NCI-H82 treated with DMSO at 0.1 percent for 48 hours (cell line): ENCODE measurements at regions not wholly inside any gene's neighbourhood (a gene's known extent, or its start where the extent isn't known, plus 50 kb on each side); places are given as distances from the start of the nearest gene placed in this dataset.

ENCODE experiments used
- DNase-seq: peaks from one replicate; lab custom pipeline; 2025; ENCODE audit not compliant: unreplicated experiment; lab: John Stamatoyannopoulos, UW

DNA sequence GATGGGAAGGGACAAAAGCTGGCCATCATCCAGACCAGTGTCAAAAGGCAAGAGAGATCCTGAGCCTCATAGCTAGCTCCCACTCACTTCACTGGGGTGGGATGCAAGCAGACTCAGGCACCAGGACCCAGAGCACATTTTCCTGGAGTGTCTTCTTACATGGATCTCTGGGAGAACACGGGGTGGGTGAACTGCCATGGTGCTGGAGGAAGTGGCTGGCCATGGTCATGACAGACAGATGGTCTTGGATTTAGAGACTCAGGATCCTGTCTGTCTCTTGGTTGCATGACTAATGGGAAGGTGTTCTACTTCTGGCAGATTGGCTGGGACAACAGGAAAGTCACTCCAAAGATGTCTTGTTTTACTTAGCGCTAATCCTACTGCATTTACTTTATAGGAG, 311.5 kb downstream of the ATP23 start:
- peak; percentile 98 for DNase-seq

DNA sequence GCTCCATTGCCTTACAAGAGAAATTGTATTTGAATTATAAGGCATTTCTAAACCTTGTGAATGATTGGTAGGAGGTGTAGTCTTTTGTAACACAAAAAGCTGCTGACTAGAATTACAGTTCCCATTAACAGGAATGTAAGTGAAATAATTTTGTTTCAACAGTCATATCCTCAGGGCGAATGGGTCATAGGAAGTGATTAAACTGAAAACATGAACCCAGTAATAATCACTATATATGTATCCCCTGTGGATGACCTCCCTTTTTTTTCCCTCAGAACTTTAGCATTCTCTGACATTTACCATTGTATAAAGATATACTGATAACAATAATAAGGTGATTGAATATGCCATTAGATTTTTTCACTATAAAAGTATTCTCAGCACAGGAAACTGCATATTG, 312.3 kb downstream of the ATP23 start:
- no peak for DNase-seq

DNA sequence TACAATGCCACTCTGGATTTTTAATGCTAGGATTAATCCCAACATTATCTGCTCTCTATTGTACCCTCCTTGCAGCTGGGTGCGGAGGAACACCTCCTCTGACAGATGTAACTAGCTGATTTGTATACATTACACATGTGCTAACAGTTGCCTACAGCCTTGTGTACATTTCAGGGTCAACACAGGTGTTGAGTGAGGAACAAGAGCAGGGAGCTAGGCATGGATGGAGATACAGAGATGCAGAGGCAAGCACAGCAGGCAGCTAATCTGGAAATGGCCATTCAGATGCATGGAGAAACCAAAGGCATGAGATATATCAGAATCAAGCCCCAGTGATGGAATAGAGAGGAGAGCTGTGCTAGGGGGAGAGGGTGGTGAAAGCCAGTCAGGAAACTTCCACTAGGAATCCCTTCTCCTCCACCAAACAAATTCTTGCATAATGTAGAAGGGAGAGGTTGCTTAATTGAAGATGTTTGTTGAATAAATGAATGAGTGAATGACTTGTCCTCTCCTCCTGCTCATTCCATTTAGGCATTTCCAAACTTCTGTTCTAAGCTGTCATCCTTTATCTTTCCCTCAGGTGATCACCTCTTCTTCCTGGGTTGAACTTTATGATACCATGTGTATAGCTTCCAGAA, 313.2 kb downstream of the ATP23 start:
- DNase-seq, result peak; percentile 33

DNA sequence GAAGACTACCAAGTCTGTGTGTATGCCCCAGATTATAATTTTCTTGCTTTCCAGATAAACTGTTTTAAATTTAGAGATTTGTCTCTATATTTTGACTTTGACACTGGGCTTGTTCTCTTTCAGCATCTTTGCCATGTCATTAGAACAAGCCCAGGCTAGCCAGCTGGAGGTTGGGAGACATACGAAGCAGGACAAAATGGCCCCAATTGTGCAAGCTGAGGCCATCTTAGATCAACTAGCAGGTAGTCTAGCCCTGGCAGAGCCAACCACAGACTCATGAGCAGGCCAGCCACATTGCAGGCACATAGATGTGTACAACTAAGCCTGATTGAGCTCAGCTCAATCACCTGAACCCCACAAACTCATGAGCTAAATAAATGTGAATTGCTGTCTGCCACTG, 321.4 kb downstream of the ATP23 start:
- no peak for DNase-seq

DNA sequence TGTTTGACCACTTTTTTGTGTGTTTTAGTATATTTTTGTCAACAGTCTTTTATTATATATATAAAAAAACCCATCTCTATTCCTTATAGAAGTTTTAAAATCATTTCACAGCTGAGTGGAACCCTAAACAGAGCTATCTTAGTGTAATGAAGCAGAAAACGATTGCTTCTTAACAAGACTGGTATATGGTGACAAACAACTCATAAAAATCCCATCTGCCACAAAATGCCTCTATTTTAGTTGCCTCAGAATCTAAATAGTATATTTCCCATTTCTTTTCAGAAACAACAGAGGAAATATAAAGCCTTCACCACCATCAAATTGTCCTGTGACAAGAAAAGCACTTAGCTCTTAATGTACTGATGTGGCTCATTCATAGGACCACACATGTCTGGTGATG, 322.4 kb downstream of the ATP23 start:
- DNase-seq, result no peak

DNA sequence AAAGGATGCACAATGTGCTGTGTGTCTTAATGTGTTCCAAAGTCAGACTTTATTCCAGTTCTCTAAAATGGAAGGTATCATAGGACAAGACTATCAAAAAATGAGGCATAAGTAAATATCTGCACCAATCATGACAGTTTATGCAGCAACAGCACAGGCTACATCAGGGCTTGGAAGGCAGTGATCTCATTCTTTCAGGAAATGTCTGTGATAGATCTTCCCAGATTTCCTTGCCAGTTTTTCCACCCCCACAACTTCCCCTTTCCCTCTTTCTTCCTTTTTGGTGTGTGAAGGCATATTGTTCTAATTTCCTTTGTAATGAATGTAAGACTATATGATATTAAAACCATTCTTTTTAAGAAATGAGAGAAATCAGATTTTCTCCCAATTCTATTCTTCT, 326.7 kb downstream of the ATP23 start:
- DNase-seq, result no peak

DNA sequence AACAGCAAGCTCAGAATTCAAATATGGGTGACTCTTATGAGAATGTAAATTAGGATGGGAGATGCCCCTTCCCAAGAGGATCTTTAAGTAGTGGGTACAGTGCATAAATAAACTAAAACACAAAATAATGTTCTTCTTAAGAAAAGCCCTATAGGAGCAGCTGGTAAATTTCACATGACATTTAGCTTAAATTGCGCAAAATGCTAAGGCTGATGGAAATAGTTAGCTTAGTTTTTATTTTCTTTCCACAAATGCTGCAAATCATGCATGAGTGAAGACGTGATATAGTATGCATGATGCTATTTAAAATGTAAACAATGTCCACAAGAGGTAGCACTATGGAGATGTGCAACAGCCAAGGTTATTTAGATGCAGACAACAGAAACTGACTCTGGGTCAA, 328.1 kb downstream of the ATP23 start:
- no peak for DNase-seq

DNA sequence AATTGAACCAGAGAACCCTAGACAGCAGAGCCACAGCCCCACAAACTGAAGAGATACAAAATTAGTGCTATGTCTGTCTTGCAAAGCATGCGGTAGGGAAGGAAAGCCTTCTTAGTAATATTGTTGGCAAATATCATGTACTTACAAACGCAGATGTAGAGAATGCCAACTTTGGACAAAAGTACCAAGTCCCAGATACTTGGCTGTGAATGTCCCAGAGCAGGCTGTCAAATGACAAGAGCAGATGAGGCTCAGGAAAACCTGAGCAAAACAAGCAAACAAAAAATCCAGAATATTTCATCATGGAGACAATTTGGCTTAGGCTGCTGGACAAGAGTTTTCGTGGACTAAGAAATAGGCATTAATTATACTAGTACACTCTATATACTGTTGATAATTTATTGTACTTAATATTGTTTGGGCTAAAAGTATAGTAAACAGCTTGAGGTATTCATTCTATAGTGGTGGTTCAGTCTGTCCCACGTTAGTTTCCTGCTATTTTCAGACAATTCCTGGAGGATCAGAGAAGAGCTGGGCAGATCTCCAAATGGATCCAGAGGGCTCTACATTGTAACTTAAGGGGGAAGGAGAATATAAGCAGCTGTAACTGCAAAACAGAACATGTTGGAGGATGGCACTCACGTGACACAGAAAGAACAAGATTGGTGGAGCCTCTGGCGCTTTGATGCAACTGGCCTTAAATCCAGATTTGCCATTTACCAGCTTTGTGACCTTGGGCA, 329.8 kb downstream of the ATP23 start:
- DNase-seq, result no peak

DNA sequence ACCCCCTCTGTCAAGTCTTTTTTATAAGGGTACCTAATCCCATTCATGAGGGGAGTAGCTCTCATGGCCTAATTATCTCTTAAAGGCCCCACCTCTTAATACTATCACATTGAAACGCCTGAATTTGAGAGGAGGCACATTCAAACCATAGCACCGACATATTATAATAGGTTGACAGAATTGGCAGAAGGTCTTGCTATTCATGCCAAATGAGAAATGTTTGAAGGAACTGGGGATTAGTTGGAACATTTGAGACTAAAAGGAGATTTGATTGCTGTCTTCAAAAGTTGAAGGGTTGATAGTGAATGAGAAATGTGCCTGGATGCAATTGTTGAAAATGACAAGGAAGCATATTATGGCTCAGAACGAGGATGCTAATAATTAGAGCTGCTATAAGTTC, 331.1 kb downstream of the ATP23 start:
- no peak for DNase-seq

DNA sequence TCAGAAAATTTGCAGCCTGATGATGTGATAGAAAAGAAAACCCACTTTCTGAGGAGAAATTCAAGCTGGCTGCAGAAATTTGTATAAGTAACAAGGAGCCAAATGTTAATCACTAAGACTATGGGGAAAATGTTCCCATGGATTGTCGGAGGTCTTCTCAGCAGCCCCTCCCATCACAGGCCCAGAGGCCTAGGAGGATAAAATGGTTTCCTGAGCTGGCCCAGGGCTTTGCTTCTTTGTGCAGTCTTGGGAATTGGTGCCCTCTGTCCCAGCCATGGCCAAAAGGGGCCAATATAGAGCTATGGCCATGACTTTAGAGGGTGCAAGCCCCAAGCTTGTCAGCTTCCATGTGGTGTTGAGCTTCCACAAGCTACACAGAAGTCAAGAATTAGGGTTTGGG, 335.9 kb downstream of the ATP23 start:
- DNase-seq, result no peak

DNA sequence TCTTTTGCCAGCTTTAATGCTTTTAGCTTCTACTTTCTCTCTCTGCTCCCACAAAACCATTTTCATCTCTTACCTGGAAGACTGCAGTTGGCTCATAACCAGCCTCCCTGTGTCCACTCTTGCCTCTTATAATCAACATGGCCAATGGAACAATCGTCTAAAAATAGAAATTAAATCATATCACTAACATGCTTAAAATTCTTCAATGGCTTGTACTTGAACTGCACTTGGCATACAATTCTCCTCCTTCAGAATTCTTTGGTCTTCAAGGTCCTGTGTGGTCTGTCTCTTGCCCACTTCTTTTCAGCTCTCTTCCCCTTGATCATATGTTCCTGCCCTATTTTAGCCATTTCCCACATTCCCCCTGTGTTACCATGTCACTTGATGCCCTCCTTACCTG, 342.2 kb downstream of the ATP23 start:
- DNase-seq, result no peak

DNA sequence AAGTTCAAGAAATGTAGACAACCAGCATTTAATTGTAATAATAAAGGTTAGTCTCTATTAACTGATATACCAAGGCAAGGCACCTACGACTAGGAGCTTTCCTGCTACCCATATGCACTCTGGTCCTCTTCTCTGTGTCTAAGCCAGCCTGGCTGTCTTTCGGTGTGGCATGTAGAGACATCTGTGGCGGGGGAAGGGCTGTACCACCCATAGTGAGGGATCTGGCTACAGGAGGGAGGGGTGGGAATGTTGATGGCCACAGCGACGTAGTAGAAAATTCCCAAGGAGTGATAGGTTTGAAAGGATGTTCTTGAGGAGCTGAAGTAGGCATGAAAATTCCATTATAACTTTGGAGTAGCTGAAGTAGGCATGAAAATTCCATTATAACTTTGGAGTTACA, 344.2 kb downstream of the ATP23 start:
- DNase-seq, result peak; percentile 68

DNA sequence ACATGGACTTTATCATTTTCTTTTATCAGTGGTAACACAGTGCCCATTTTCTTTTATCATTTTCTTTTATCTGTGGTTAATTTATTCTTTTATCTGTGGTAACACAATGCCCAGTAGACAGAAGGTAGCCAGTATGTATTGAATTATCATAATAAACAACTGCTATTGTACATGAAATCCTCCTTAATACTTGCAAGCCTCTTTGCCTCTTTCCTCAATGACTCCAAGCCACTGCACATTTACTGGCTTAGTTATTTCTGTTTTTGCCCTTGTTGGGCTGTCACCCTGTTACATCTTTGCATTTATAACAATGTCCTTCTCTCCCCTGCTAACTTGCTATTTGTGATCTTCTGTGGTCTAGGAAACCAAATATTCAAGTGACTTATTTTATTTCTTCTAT, 345.0 kb downstream of the ATP23 start:
- peak; percentile 43 for DNase-seq

DNA sequence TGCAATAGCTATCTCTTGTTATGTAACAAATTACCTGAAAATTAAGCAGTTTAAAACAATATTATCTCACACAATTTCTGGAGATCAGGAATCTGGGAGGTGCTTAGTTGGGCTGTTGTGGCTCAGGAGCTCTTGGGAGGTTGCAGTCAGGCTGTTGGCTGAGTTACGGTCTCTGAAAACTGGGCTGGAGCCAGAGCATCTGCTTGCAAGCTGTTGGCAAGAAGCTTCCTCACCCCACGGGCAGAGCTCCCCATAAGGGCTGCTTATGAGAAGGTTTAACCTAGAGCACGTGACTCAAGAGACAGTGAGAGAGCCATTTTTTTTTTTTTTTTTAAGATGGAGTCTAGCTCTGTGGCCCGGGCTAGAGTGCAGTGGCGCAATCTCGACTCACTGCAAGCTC, 346.8 kb downstream of the ATP23 start:
- no peak for DNase-seq

DNA sequence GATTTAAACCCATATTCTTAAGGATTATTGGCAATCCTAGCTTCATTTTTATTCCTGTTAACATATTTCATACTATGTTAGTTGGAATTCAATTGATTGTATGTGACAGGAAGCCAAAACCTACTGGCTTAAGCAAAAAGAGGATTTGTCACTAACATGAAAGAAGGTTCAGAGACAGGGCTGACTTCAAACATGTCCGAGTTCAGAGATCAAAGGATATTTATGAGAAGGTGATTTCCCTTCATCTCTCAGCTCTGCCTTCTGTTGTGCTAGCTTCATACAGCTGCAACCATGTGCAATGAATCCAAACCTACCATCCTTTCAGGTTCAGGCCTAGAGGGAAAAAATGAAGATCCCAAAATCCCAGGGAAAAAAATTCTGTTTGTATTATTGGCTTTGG, 349.7 kb downstream of the ATP23 start:
- DNase-seq, result no peak

DNA sequence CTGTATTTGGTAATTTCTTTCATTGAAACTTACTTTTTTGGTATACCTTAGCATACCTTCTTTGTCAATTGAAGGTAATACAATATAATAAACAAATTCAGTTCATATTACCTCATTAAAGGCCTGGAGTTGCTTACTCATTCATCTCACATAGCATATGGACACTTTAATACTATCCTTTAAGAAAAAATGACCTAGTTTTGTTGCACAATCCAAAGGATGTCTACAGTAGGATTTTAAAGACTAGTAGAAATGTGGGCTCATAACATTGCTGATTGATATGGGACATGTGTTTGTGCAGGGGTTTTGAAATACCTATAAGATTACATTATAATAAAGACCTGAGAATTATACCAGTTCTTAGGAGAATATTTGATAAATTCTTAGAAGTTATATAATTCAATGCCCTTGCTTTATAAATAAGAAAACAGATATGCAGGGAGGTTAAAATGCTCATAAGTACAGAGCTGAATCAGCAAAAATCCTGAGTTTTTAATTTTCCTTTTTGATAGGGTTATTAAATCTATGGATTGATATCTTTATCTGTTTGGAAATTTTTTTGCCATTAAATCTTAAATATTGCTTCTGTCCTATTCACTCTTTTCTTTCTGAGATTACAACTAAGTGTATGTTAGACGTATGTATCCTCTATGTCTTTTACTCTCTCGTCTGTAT, 352.1 kb downstream of the ATP23 start:
- DNase-seq, result no peak

DNA sequence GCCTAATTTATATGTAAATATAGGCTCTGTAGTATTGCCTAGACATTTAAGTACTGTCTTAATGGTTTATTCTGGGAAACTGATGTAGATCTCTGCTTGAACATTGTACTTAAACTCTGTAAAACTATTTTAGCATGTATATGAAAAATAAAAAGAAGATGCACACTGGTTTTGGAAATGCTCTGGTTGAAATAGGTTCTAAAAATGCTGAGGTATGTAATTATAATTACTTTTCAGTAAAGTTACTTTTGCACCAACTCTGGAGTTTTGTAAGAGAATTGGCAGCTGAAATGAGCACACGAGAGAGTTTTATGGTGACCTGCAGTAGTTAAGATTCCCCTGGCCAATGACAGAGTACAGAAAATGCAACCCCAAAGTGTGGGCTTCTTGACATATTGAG, 353.9 kb downstream of the ATP23 start:
- DNase-seq, result no peak

DNA sequence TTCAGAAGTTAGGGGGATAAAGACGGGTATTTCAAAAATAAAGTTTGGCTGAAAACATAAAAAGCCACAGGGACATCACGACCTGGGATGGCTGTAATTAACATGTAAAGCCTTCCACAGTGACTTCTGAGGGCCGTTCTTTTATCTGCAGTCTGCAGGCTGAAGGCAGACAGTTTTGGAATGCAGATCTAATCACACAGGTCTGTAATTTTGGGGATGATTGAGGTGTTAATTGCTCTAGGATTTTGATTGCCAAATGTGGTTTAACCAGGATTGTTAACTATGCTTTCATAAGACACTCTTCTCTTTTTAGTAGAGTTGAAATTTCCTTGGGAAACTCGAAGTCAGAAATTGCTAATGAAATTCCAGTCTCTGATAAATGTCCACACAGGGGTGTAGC, 355.5 kb downstream of the ATP23 start:
- no peak for DNase-seq

DNA sequence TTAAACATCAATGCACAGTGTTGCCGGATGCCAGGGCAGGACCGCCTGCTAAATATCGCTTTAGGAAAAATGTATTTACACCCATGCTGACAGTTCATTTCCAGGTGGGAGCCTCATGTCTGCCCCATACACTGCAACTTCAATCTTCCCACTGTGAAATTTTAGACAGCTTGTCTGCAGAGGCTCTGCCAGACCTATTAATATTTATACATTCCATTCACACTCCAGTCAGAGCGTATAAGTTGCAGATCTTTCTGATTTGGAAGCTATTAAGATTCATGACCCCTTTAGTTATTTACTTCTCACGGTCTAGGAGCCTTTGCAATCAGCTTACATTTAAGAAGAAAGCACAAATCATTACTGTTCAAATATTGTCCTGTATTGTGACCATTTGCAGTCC, 357.4 kb downstream of the ATP23 start:
- DNase-seq, result no peak

DNA sequence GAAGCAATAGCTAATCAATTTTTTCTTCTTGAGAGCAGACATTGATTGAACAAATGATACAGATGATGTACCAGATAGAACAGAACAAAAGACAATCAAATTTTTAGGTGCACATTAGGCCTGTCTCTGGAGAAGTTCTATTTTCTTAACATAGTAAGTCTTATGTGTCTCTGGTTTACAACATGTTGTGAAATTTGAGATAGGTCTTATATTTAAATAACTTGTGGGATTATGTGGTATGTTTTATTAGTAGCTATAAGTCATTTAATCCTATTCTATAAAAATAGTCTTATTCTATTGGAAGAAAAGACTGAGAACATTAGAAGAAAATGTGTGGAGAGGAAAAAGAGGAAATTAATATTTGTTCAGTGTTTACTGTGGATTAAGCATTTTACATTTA, 358.0 kb downstream of the ATP23 start:
- DNase-seq, result no peak

DNA sequence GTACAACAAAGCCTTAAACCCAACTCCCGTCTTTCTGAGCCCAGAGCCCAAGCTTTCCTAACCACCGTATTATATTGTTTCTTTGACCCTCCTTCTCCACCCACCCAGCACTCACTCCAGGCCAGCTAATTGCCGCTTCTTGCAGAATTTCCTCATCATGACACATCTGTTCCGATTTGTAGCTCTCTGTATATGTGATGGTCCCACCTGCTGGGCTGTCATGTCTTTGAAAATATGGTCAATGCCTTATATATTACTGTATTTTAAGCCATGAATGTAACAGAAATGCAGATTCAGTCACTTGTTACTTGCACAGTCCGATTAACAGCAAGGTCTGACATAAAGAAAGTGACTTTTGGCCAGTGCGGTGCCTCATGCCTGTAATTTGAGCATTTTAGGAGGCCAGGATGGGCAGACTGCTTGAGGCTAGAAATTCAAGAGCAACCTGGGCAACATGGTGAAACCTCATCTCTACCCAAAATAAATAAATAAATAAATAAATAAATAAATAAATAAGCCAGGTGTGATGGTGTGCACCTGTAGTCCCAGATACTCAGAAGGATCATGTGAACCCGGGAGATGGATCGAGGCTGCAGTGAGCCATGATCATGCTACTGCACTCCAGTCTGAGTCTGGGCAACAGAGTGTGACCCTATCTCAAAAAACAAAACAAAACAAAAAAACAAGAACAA, 359.8 kb downstream of the ATP23 start:
- DNase-seq, result no peak

DNA sequence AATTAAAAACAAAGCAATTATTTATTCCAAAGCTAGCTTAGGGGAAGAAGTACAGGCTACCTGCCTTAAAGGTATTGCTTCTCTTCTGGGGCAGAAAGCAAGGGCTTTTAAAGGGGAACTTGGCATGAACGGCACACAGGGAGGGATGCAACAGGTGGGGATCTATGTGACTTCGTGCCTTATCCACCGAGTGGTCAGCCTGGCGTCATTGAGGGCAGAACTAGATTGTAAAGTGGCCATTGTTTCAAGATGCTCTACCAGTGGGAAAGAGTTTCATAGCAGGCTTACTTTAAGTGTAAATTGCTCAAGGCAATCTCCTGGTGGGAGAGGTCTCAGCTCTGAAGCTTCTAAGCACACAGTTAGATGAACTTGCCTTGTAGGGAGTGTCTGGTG, 360.4 kb downstream of the ATP23 start:
- no peak for DNase-seq
